Activated T-helper 9 cell treated with anti-CD3 and anti-CD28 coated beads, Interleukin-2, amount 50 U/mL, for 16 hours (primary cell): ENCODE measurements at regions not wholly inside any gene's neighbourhood (a gene's known extent, or its start where the extent isn't known, plus 50 kb on each side); places are given as distances from the start of the nearest gene placed in this dataset.
"Not testable (repeated sequence)": the region's sequence is repeated elsewhere in the genome, so short reads cannot be mapped to it uniquely, and the experiment has no call there.

Source experiments
- DNase-seq: peaks from one replicate; pipeline ENCODE4 v3.0.0-alpha.2; 2020; ENCODE audit warnings: low read depth

DNA sequence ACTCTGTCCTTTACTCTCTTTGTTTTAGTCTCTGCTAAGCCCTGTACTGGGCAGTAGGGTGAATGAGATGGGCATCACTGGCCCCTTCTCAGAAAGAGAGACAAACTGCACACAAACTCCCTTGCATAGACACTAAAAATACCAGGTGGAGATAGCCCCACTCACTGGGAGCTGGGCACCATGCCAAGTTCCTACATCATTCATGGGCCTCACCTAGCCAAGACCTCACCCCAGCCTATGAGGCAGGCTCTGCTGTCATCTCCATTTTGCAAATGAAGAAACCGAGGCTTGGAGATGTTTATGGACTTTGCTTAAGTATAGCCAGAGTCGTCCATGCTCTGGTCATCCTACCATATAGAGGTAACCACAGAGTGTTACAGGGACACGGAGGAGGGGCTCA lies 499.8 kb upstream of the CDH11 start:
- no peak for DNase-seq

- no peak for DNase-seq
Observed at GRCh38 chr16:65619606-65620005, 497.7 kb upstream of the CDH11 start.

- no peak for DNase-seq
Observed at GRCh38 chr16:65618931-65619330, 497.1 kb upstream of the CDH11 start.

DNA sequence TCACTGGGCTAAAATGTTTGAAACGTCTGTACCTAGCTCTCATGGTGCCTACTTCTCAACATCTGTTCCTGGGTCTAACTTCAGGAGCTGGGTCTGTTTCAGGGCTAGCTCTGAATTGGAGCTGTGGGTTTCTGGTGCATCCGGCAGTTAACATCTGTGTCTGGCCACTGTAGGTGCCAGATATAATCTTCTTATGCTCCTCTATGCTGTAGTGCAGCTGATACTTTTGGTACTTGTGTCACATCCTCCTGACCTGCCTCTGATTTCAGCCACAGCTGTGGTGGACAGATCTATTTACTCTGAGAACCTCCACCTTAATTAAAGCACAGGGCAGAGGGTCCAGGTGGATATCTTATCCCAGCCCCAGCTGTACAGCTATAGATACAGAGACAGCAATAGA lies 496.5 kb upstream of the CDH11 start:
- DNase-seq = no peak

GRCh38 chr16:65617421-65617820 lies 495.6 kb upstream of the CDH11 start:
- no peak for DNase-seq

DNA sequence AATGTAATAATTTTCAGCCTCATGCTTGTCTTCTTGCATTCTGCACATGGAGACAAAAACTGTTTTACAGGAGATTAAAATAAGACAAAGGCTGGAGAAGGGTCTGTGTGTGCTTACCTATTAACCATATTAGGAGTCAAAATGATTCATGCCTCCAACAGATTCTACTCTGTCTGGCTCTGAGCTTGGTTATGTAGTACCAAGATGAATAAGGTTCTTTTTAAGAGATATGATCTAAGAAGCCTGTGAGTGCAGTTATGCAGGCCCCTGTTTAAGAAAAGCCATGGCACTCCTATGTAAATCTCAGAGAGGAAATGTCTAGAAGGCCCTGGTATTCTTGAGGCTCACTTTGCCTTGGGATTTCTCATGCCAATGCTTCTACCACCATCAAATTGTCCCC lies 486.6 kb upstream of the CDH11 start:
- no peak for DNase-seq

DNA sequence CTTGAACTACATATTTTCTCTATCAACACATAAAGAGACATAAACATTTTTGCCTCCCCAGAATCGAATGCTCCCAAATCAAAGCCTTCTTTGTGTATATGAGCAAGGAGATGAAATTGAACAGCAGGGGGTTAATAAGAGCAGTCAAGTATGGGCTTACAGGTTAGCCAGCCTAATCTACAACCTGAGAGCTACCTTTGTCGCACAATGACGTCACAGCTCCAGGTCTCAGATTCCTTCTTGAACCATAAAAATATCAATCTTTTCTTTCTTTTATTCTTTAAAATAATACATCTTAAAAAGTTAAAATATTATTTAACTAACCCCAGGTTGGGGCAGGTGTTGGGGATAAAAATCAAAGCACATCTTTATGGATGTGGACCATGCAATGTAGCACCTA lies 482.9 kb upstream of the CDH11 start:
- DNase-seq = no peak

GRCh38 chr16:65601781-65602180 lies 479.9 kb upstream of the CDH11 start:
- DNase-seq = no peak

GRCh38 chr16:65600629-65601028 lies 478.8 kb upstream of the CDH11 start:
- no peak for DNase-seq

GRCh38 chr16:65600046-65600445 lies 478.2 kb upstream of the CDH11 start:
- no peak for DNase-seq

- DNase-seq = no peak
Observed at GRCh38 chr16:65598621-65599020, 476.8 kb upstream of the CDH11 start.

- DNase-seq = no peak
Observed at GRCh38 chr16:65583498-65583897, 461.6 kb upstream of the CDH11 start.

- no peak for DNase-seq
Observed at GRCh38 chr16:65579050-65579449, 457.2 kb upstream of the CDH11 start.

DNA sequence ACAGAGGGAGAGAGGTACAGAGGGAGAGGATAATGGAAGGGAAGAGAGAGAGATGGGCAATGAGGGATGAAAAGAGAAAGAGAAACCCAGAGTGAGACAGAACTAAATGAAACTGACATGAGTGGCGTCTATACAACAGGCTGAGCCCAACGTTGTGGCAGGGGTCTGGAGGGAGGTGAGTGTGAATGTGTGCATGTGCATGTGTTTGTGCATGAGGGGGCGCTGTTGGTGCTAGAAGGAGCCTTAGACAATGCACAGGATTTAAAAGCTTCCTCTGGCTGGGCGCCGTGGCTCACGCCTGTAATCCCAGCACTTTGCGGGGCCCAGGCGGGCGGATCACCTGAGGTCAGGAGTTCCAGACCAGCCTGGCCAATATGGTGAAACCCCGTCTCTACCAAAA lies 454.8 kb upstream of the CDH11 start:
- DNase-seq = no peak

DNA sequence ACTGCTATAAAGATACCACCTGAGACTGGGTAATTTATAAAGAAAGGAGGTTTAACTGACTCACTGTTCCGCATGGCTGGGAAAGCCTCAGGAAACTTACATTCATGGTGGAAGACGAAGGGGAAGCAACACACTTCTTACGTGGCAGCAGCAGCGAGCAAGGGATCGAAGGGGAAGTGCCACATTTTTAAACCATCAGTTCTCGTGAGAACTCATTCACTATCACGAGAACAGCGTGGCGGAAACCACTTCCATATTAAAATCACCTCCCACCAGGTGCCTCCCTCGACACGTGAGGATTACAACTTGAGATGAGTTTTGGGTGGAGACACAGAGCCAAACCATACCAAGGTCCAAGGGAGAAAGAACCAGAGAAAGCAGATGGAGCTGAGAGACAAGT lies 454.3 kb upstream of the CDH11 start:
- no peak for DNase-seq

DNA sequence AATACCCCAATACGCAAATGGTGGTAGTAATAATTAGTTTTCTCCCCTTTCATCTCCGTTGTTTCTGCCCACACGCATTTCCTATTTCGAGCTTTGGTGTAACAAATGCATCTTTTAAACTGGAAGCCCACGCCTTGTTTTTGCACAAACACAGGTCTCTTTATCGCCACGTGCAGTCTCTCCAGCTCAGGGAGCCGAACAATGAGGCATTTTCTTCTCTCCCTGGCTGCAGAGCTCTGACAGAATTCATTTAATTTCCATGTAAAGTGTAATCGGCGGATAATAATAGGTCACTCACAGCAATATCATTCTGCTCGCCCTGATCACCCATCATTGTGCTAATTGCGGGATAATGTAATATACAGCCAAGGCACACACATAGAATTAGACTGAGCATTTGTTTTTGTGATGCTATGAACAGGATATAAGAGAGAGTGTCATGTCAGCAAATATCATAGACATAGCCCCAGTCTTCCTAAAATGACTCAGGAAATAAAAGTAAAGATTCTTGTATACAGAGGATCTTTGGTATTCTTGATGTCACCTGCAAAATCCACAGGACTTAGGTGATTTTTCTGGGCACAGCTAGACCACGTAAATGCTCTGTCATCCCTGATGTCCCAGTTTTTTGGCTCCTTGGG lies 452.6 kb upstream of the CDH11 start:
- DNase-seq = no peak

DNA sequence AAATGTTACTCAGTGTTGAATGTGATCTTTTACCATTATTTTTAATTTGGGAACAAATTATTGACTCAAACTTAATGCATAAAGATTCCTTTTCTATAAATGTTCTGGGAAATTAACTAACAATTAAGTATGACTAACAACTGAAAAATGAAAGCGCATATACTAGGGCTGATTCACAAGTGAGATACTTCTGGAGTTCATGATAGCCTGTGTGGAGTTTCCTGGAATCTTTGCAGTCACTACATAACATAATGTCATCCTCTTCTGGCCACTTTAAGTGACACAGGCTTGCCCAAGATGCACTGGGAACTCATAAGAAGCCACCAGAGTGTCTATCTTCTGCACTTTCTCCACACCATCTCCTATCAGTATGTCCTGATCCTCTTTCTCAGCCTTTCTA lies 450.3 kb upstream of the CDH11 start:
- no peak for DNase-seq

GRCh38 chr16:65570261-65570660 lies 448.4 kb upstream of the CDH11 start:
- no peak for DNase-seq

GRCh38 chr16:65559846-65560245 lies 438.0 kb upstream of the CDH11 start:
- no peak for DNase-seq

DNA sequence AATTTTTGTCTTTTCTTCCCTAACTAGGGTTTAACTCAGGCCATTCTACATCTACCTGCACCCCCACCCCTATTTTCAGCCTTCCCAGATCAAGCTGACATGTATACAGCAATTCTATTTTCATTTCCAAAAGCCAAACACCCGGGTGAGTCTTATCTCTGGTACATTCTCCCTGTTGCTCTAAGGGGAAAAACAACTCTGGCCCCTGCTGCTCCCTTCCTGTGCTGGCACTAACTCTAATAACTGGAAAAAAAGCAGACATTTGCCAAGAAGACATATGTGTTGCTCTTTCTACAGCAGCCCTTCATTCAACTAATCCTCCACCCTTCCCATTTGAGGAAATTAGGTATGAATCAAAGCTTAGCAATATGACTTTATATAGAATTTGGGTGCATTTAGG lies 427.8 kb upstream of the CDH11 start:
- not testable (repeated sequence) for DNase-seq

DNA sequence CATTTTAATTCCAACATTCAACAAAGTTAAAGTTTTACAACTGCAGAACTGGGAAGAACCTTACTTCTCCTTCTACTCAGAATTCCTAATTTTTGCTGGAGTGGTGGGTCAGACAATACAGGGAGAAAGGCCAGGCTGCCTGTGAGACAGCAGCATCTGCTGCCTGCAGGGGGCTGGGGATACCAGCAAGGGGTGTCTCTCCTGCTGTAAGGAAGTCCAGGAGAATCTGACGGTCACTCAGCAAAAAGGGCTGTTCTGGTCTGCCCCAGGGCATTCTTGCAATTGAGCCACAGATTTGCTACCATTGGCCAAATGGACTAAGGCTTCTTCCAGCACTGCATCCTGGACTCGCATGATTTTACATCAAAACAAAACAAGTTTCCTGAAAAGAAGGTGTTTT lies 426.6 kb upstream of the CDH11 start:
- no peak for DNase-seq

- DNase-seq = no peak
Observed at GRCh38 chr16:65547772-65548446, 426.0 kb upstream of the CDH11 start.

GRCh38 chr16:65546353-65546791 lies 424.5 kb upstream of the CDH11 start:
- DNase-seq = no peak

DNA sequence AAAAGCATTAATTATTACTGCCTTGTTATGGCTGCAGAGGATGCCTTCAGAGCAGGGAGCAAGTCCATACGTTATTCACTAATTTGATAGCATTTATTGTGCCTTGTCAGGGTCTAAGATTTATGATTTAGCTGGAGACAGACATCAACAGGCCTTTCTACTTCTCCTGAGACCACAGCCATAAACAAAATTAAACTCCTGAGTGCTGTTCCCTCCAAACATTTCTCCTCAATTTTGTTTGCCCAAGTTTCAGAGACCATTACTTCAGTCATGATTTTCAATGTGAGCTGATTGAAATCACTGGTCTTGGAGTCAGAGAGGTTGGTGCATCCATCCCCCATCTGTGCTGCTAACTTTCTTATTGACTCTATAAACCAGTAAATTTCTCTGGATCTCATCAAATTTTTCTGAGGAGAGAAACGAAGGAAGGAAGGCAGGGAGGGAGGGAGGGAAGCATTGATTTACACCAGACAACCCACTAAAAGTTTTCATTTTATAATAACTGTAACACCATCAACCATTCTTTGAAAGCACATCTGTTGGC lies 423.6 kb upstream of the CDH11 start:
- no peak for DNase-seq
